IMR-90 (cell line): ENCODE measurements at regions not wholly inside any gene's neighbourhood (a gene's known extent, or its start where the extent isn't known, plus 50 kb on each side); places are given as distances from the start of the nearest gene placed in this dataset.

Experiments used
- ATAC-seq: fragments of 200-7000 bp; cut with Tn5 transposase; 2 replicates; pipeline ENCODE4 v1.9.1; 2020; ENCODE audit warnings: low read depth, mild to moderate bottlenecking, moderate library complexity
- BruUV-seq: library from RNA; stranded (reverse); fragments of 400-500 nt; replicated peaks from 2 replicates; lab custom pipeline; 2021; lab: Mats Ljungman, UMichigan
- CTCF ChIA-PET: fragments of 300-600 bp; formaldehyde crosslinking; extraction: SDS; loops from one replicate; lab custom pipeline; 2021; ENCODE audit warnings: antibody characterized with exemption; lab: Yijun Ruan, JAX
- POLR2A ChIA-PET: fragments of 300-600 bp; sonication (Branson Sonifier 250); formaldehyde crosslinking; loops from one replicate; lab custom pipeline; 2022; ENCODE audit warnings: antibody characterized with exemption; ENCODE audit not compliant: unreplicated experiment; lab: Charles Lee
- DNase-seq: peaks from one replicate; pipeline ENCODE4 v3.0.0; 2013
- H2AFZ ChIP-seq: replicated peaks from 2 replicates; pipeline ENCODE3; 2013; ENCODE audit warnings: low read length, mild to moderate bottlenecking; ENCODE audit not compliant: poor library complexity
- H2AK5ac ChIP-seq: 2 replicates; pipeline ENCODE4 v1.6.1; 2013; ENCODE audit warnings: low read depth, low read length, inconsistent platforms
- H2AK9ac ChIP-seq: replicated peaks from 2 replicates; pipeline ENCODE3; 2013; ENCODE audit warnings: mild to moderate bottlenecking, low read depth, low read length, moderate library complexity; ENCODE audit not compliant: poor library complexity
- H2BK120ac ChIP-seq: 2 replicates; pipeline ENCODE4 v1.6.1; 2013; ENCODE audit warnings: low read depth, low read length, inconsistent platforms
- H2BK15ac ChIP-seq: 3 replicates; pipeline ENCODE4 v1.6.1; 2013; ENCODE audit warnings: low read depth, low read length, inconsistent platforms
- H2BK20ac ChIP-seq: 2 replicates; pipeline ENCODE4 v1.6.1; 2013; ENCODE audit warnings: low read depth, mild to moderate bottlenecking, inconsistent platforms, low read length, moderate library complexity
- H2BK5ac ChIP-seq: 2 replicates; pipeline ENCODE4 v1.6.1; 2013; ENCODE audit warnings: mild to moderate bottlenecking, low read depth, low read length, inconsistent platforms; ENCODE audit not compliant: poor library complexity, severe bottlenecking
- H3K14ac ChIP-seq: replicated peaks from 2 replicates; pipeline ENCODE4 v1.6.1; 2013; ENCODE audit warnings: low read depth, low read length, inconsistent platforms
- H3K18ac ChIP-seq: 2 replicates; pipeline ENCODE4 v1.6.1; 2013; ENCODE audit warnings: low read depth, low read length, control low read depth
- H3K23ac ChIP-seq: 2 replicates; pipeline ENCODE4 v1.6.1; 2013; ENCODE audit warnings: low read depth, low read length, inconsistent platforms
- H3K27ac ChIP-seq: 2 replicates; pipeline ENCODE4 v1.5.1; 2013; ENCODE audit warnings: mild to moderate bottlenecking, control low read depth, low read length; ENCODE audit not compliant: insufficient read depth
- H3K27me3 ChIP-seq: 2 replicates; pipeline ENCODE4 v1.6.1; 2013; ENCODE audit warnings: low read length; ENCODE audit not compliant: control insufficient read depth, insufficient read depth
- H3K36me3 ChIP-seq: 2 replicates; pipeline ENCODE4 v1.6.1; 2013; ENCODE audit warnings: low read length, mixed read lengths; ENCODE audit not compliant: control insufficient read depth, insufficient read depth
- H3K4ac ChIP-seq: 2 replicates; pipeline ENCODE4 v1.6.1; 2013; ENCODE audit warnings: low read depth, low read length, inconsistent platforms
- H3K4me1 ChIP-seq: 2 replicates; pipeline ENCODE4 v1.6.1; 2013; ENCODE audit warnings: low read length, mixed read lengths; ENCODE audit not compliant: control insufficient read depth, insufficient read depth
- H3K4me2 ChIP-seq: 2 replicates; pipeline ENCODE4 v1.6.1; 2013; ENCODE audit warnings: low read depth, mild to moderate bottlenecking, control low read depth, low read length, moderate library complexity
- H3K4me3 ChIP-seq: 2 replicates; pipeline ENCODE4 v1.5.1; 2013; ENCODE audit warnings: low read depth, mild to moderate bottlenecking, control low read depth, low read length, moderate library complexity; ENCODE audit not compliant: insufficient read depth
- H3K56ac ChIP-seq: 2 replicates; pipeline ENCODE4 v1.6.1; 2013; ENCODE audit warnings: low read length, inconsistent platforms; ENCODE audit not compliant: insufficient read depth; ENCODE audit errors: extremely low read depth
- H3K79me1 ChIP-seq, 2 experiments: 2 replicates each; pipeline ENCODE4 v1.6.1; 2013; ENCODE audit warnings: low read length in 2 of 2, inconsistent platforms in 1 of 2, low read depth in 1 of 2
- H3K9ac ChIP-seq: 2 replicates; pipeline ENCODE4 v1.6.1; 2013; ENCODE audit warnings: low read depth, low read length, control low read depth
- H3K9me1 ChIP-seq: 2 replicates; pipeline ENCODE4 v1.6.1; 2013; ENCODE audit warnings: low read length, inconsistent platforms; ENCODE audit not compliant: insufficient read depth
- H3K9me3 ChIP-seq: 2 replicates; pipeline ENCODE4 v1.6.1; 2013; ENCODE audit warnings: low read length; ENCODE audit not compliant: control insufficient read depth, insufficient read depth
- H4K20me1 ChIP-seq: 2 replicates; pipeline ENCODE4 v1.6.1; 2013; ENCODE audit warnings: low read length, inconsistent platforms; ENCODE audit not compliant: insufficient read depth
- H4K5ac ChIP-seq: 2 replicates; pipeline ENCODE4 v1.6.1; 2013; ENCODE audit warnings: mild to moderate bottlenecking, low read depth, low read length, control low read depth
- H4K8ac ChIP-seq, 2 experiments: 2 replicates each; pipeline ENCODE4 v1.6.1; 2013; ENCODE audit warnings: low read depth in 2 of 2, low read length in 2 of 2, control low read depth in 1 of 2, inconsistent platforms in 1 of 2
- H4K91ac ChIP-seq: 2 replicates; pipeline ENCODE4 v1.6.1; 2013; ENCODE audit warnings: low read depth, low read length, inconsistent platforms; ENCODE audit not compliant: insufficient read depth
- BHLHE40 ChIP-seq: fragments of 150-350 bp; IDR thresholded peaks from 2 replicates; pipeline ENCODE4 v1.6.1; 2016; ENCODE audit warnings: mild to moderate bottlenecking, low read depth, low read length
- CEBPB ChIP-seq: IDR thresholded peaks from 2 replicates; pipeline ENCODE4 v1.6.1; 2012; ENCODE audit warnings: low read depth, low read length, improper control_type of control experiment
- CHD1 ChIP-seq: IDR thresholded peaks from 2 replicates; pipeline ENCODE4 v1.6.1; 2012; ENCODE audit warnings: low read depth, low read length, improper control_type of control experiment
- FOS ChIP-seq: fragments of 150-350 bp; IDR thresholded peaks from 2 replicates; pipeline ENCODE4 v1.6.1; 2016; ENCODE audit warnings: low read depth, low read length
- MXI1 ChIP-seq: IDR thresholded peaks from 2 replicates; pipeline ENCODE4 v1.6.1; 2012; ENCODE audit warnings: low read depth, mild to moderate bottlenecking, low read length, moderate library complexity, borderline replicate concordance
- POLR2A ChIP-seq: IDR thresholded peaks from 2 replicates; pipeline ENCODE4 v1.6.1; 2012; ENCODE audit warnings: mild to moderate bottlenecking, low read depth, low read length
- RAD21 ChIP-seq: IDR thresholded peaks from 2 replicates; pipeline ENCODE4 v1.6.1; 2012; ENCODE audit warnings: low read length, improper control_type of control experiment
- SMC3 ChIP-seq: fragments of 150-350 bp; IDR thresholded peaks from 2 replicates; pipeline ENCODE4 v1.6.1; 2016; ENCODE audit warnings: low read depth, mild to moderate bottlenecking, antibody characterized with exemption, low read length, moderate library complexity
- USF2 ChIP-seq: fragments of 150-350 bp; IDR thresholded peaks from 2 replicates; pipeline ENCODE4 v1.6.1; 2017; ENCODE audit warnings: mild to moderate bottlenecking, antibody characterized with exemption, low read length, low read depth
- WGBS, 2 experiments: methylation state at CpG; one replicate each; pipeline versions ENCODE4 v1.1.5 to v1.1.7; 2013; ENCODE audit warnings: missing lambda C conversion rate in 2 of 2; ENCODE audit not compliant: insufficient read length in 1 of 2; ENCODE audit errors: extremely low coverage in 2 of 2; 5-methylcytosine and 5-hydroxymethylcytosine counted together
- dilution Hi-C: fragments of 300-500 bp; cut with HindIII; formaldehyde crosslinking; loops from one replicate; pipeline ENCODE4 v1.14.3; 2018; ENCODE audit warnings: low sequenced_read_pairs; ENCODE audit not compliant: unreplicated experiment
- in situ Hi-C: fragments of 300-500 bp; cut with MboI; formaldehyde crosslinking; loops from 3 replicates; pipeline ENCODE4 v1.14.3; 2019; ENCODE audit warnings: low sequenced_read_pairs, inconsistent platforms, mixed read lengths
- intact Hi-C: fragments of 100-400 bp; cut with micrococcal nuclease; formaldehyde crosslinking; loops from 2 replicates; pipeline ENCODE4 v1.10.0; 2022
- TF ChIP-seq, protein P1 (sequence below): conservative IDR thresholded peaks from 2 replicates; pipeline ENCODE4 v1.5.1; 2012; ENCODE audit warnings: mild to moderate bottlenecking, low read depth, low read length, improper control_type of control experiment
- TF ChIP-seq, protein P2 (sequence below): fragments of 150-350 bp; IDR thresholded peaks from 2 replicates; pipeline ENCODE4 v1.6.1; 2016; ENCODE audit warnings: low read depth, mild to moderate bottlenecking, low read length, moderate library complexity, borderline replicate concordance

GRCh38 chr20:39152742-39153141, 190.6 kb downstream of the DHX35 start:
- Histone ChIP-seq H4K8ac (no peak overlapping the region), H4K20me1 (no peaks in the 10 kb centered on the region), H3K79me1 (no peaks in the 10 kb centered on the region), H3K27me3 (no peaks in the 10 kb centered on the region), H2BK5ac (no peak overlapping the region), H2AFZ (no peak overlapping the region), H3K9ac (no peak overlapping the region), H2BK15ac (no peak overlapping the region), H3K9me1 (no peaks in the 10 kb centered on the region), H3K56ac (no peak overlapping the region), H3K23ac (no peak overlapping the region), H3K4me2 (no peak overlapping the region), H3K18ac (no peak overlapping the region), H4K91ac (no peak overlapping the region), H3K4ac (no peak overlapping the region), H2BK20ac (no peak overlapping the region), H3K4me1 (no peaks in the 10 kb centered on the region), H3K14ac (no peak overlapping the region), H3K4me3 (no peak overlapping the region), H3K27ac (no peak overlapping the region), H3K36me3 (no peaks in the 10 kb centered on the region), H4K5ac (no peak overlapping the region), H2AK5ac (no peak overlapping the region), H3K9me3 (no peaks in the 10 kb centered on the region), H2AK9ac (no peak overlapping the region), H2BK120ac (no peak overlapping the region)
- DNase-seq (no peak), ATAC-seq (no peak)
- intact Hi-C loops = no loop called here
- dilution Hi-C loops = no loop called here
- ChIA-PET CTCF (no interaction called here), POLR2A (no interaction called here)
- WGBS, 2 experiments = 83% methylated on average over 1 of the region's 1 CpG; no CpG with 5 or more reads in 1 of the 2 experiments
- no peak for TF ChIP-seq BHLHE40
- no peak for TF ChIP-seq CHD1
- no peak for TF ChIP-seq USF2
- no peak for TF ChIP-seq POLR2A
- TF ChIP-seq RAD21 = no peak
- TF ChIP-seq MXI1 = no peak
- no peak for TF ChIP-seq FOS
- TF ChIP-seq, protein P1, sequence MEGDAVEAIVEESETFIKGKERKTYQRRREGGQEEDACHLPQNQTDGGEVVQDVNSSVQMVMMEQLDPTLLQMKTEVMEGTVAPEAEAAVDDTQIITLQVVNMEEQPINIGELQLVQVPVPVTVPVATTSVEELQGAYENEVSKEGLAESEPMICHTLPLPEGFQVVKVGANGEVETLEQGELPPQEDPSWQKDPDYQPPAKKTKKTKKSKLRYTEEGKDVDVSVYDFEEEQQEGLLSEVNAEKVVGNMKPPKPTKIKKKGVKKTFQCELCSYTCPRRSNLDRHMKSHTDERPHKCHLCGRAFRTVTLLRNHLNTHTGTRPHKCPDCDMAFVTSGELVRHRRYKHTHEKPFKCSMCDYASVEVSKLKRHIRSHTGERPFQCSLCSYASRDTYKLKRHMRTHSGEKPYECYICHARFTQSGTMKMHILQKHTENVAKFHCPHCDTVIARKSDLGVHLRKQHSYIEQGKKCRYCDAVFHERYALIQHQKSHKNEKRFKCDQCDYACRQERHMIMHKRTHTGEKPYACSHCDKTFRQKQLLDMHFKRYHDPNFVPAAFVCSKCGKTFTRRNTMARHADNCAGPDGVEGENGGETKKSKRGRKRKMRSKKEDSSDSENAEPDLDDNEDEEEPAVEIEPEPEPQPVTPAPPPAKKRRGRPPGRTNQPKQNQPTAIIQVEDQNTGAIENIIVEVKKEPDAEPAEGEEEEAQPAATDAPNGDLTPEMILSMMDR = no peak
- TF ChIP-seq, protein P2, sequence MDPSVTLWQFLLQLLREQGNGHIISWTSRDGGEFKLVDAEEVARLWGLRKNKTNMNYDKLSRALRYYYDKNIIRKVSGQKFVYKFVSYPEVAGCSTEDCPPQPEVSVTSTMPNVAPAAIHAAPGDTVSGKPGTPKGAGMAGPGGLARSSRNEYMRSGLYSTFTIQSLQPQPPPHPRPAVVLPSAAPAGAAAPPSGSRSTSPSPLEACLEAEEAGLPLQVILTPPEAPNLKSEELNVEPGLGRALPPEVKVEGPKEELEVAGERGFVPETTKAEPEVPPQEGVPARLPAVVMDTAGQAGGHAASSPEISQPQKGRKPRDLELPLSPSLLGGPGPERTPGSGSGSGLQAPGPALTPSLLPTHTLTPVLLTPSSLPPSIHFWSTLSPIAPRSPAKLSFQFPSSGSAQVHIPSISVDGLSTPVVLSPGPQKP = no peak
- no peak for TF ChIP-seq SMC3
- no peak for TF ChIP-seq CEBPB
- in situ Hi-C loops = no loop called here
- BruUV-seq = no TSS peak
